Thyroid gland (tissue), 4 donors: ENCODE measurements at regions not wholly inside any gene's neighbourhood (a gene's known extent, or its start where the extent isn't known, plus 50 kb on each side); places are given as distances from the start of the nearest gene placed in this dataset.
"Not testable (repeated sequence)": the region's sequence is repeated elsewhere in the genome, so short reads cannot be mapped to it uniquely, and the experiment has no call there.

Experiments
- DNase-seq, 2 donors: peaks; one replicate each; pipeline ENCODE4 v3.0.0-alpha.2; 2019
- H3K27ac ChIP-seq, 3 donors: fragments of 200-600 bp; sonication (generic); 1 replicate in 2 of 3; 2 replicates in 1 of 3; pipeline ENCODE4 v1.5.1; 2016 to 2019; ENCODE audit warnings: mild to moderate bottlenecking in 1 of 3, moderate library complexity in 1 of 3
- H3K27me3 ChIP-seq: fragments of 200-600 bp; sonication (generic); one replicate; pipeline ENCODE4 v1.5.1; 2019
- H3K36me3 ChIP-seq, 2 donors: fragments of 200-600 bp; sonication (generic); one replicate each; pipeline ENCODE4 v1.5.1; 2016 to 2019
- H3K4me1 ChIP-seq, 2 donors: fragments of 200-600 bp; sonication (generic); one replicate each; pipeline ENCODE4 v1.5.1; 2017 to 2019
- H3K4me3 ChIP-seq, 3 donors: fragments of 200-600 bp; sonication (generic); replicated peaks in 1 of 3; 1 replicate in 2 of 3; 2 replicates in 1 of 3; pipeline ENCODE4 v1.5.1; 2016; ENCODE audit warnings: mild to moderate bottlenecking in 1 of 3
- H3K9me3 ChIP-seq: fragments of 200-600 bp; sonication (generic); one replicate; pipeline ENCODE4 v1.5.1; 2017
- POLR2A ChIP-seq, 2 donors: fragments of 450-650 bp; IDR thresholded peaks; one replicate each; pipeline ENCODE4 v1.6.1; 2017; ENCODE audit warnings: antibody characterized with exemption in 2 of 2, mild to moderate bottlenecking in 2 of 2, moderate library complexity in 1 of 2
- WGBS, 2 donors: methylation state at CpG; one replicate each; pipeline ENCODE4 v1.1.5; 2017; 5-methylcytosine and 5-hydroxymethylcytosine counted together
- intact Hi-C: fragments of 100-400 bp; cut with DNase I; formaldehyde crosslinking; loops from one replicate; pipeline ENCODE4 v1.15.1; 2023
- TF ChIP-seq, protein P1 (sequence below), 6 experiments: fragments of 200-600 bp in 3 of 6; fragments of 450-650 bp in 3 of 6; sonication (generic) in 3 of 6; IDR thresholded peaks; one replicate each; pipeline ENCODE4 v1.5.1; 2016 to 2019; ENCODE audit warnings: antibody characterized with exemption in 6 of 6, mild to moderate bottlenecking in 2 of 6, inconsistent platforms in 1 of 6, moderate library complexity in 1 of 6

DNA sequence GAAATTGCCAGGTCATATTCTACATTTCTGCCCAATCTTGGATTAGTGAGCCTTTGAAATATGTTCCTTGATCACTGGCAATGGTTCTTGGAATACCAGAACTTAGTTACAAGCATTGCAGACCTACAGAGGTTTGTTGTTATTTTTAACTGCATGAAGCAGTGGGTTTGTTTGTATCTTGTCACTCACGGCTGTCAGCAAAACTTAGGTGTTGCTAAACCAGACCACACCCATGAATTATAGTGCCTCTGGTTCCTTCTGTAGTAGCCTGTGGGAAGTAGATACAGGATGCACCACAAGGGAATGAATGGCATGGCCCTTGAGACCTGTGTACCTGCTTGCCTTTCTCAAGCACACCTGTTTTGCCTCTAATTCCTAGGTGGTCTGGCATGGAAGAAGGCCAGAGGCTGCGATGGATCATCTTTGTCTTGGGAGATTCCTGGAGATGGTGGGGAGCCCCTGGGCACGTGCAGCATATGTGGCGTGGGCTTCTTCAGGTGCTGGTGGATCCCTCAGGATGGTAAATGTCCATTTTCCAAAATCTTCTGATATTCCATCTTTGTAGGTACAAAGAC is 138.8 kb downstream of the SNRPN start:
- no peak for DNase-seq
- H3K27me3 ChIP-seq = no peaks in the 10 kb centered on the region
- intact Hi-C loops = no loop called here
- H3K4me1 ChIP-seq = no peaks in the 10 kb centered on the region
- peaks cover 83 to 88% of the 10 kb centered on the region in 2 donors for H3K36me3 ChIP-seq
- no peak overlapping the region for H3K4me3 ChIP-seq
- no peak overlapping the region for H3K27ac ChIP-seq
- no peaks in the 10 kb centered on the region for H3K9me3 ChIP-seq
- 80 to 91% methylated on average over 4 of the region's 4 CpGs for WGBS, 2 donors
- no peak for TF ChIP-seq POLR2A (IDR thresholded peaks at IDR 0.05)
- TF ChIP-seq, protein P1, sequence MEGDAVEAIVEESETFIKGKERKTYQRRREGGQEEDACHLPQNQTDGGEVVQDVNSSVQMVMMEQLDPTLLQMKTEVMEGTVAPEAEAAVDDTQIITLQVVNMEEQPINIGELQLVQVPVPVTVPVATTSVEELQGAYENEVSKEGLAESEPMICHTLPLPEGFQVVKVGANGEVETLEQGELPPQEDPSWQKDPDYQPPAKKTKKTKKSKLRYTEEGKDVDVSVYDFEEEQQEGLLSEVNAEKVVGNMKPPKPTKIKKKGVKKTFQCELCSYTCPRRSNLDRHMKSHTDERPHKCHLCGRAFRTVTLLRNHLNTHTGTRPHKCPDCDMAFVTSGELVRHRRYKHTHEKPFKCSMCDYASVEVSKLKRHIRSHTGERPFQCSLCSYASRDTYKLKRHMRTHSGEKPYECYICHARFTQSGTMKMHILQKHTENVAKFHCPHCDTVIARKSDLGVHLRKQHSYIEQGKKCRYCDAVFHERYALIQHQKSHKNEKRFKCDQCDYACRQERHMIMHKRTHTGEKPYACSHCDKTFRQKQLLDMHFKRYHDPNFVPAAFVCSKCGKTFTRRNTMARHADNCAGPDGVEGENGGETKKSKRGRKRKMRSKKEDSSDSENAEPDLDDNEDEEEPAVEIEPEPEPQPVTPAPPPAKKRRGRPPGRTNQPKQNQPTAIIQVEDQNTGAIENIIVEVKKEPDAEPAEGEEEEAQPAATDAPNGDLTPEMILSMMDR (IDR thresholded peaks at IDR 0.05) = no peak

DNA sequence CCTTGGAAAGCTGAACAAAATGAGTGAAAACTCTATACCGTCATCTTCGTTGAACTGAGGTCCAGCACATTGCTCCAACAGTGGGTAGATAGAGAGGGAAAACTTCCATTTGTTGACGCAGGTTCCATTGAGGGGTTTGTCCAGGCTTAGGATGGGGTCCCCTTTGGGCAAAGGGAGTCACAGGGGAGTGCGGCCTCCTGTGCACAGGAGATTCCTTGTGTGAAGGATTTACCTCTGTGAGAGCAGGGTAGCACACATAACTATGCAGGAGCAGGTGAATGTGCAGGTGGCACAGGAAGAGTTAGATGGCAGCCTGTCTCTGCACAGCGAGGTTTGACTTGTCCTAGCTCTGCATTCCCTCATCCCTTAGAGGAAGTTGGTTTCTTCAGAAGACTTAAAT is 139.3 kb downstream of the SNRPN start:
- TF ChIP-seq, protein P1 (IDR thresholded peaks at IDR 0.05) = no peak
- no peak for TF ChIP-seq POLR2A (IDR thresholded peaks at IDR 0.05)
- H3K4me1 ChIP-seq = no peaks in the 10 kb centered on the region
- no peaks in the 10 kb centered on the region for H3K9me3 ChIP-seq
- DNase-seq = no peak
- no peak overlapping the region for H3K27ac ChIP-seq
- WGBS, 2 donors = 85 to 92% methylated on average over 5 of the region's 5 CpGs
- H3K27me3 ChIP-seq = no peaks in the 10 kb centered on the region
- intact Hi-C loops = no loop called here
- peaks cover 85 to 87% of the 10 kb centered on the region in 2 donors for H3K36me3 ChIP-seq
- H3K4me3 ChIP-seq = no peak overlapping the region

DNA sequence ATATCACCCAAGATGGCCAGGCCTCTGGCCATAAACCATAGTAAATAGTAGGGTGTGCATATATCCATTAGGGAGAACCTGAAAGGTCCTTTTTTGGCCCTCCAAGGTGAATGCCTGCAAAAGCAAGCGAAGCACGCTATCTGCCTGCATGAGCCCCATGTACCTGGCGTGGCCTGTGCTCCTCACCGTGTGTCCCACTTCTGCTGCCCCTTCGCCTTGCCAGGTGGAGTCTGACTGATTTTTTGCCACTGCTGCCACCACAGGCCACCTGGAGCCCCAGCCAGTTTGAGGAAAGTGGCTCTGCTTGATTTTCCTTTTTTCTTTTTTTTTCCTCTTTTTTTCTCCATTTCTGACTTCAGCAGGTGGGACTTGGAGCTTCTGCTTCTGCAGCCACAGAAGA is 139.7 kb downstream of the SNRPN start:
- WGBS, 2 donors = 91 to 92% methylated on average over 5 of the region's 5 CpGs
- Histone ChIP-seq H3K4me1 (no peaks in the 10 kb centered on the region), H3K27ac (no peak overlapping the region), H3K27me3 (no peaks in the 10 kb centered on the region), H3K36me3 (peaks cover 86 to 88% of the 10 kb centered on the region in 2 donors), H3K9me3 (no peaks in the 10 kb centered on the region), H3K4me3 (no peak overlapping the region)
- TF ChIP-seq, protein P1 (IDR thresholded peaks at IDR 0.05) = no peak
- no peak for TF ChIP-seq POLR2A (IDR thresholded peaks at IDR 0.05)
- DNase-seq = no peak
- intact Hi-C loops = no loop called here

DNA sequence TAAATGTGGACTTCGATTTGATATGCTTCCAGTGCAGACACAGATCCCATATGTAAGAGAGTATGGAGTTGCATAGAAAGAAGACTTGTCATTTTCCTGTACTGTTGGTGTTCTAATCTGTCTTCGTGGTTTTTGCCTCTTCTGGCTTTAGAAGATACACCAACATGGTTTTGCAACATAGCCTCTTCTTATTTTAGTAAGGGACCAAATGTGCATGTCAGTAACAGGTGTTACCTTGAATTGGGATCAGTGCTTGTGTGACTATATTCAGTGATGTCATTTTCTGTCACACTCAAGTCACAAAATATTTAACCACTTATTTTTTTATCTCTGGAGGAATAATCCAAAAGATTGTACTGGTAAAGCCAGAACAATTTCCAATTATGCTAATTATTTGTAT is 140.4 kb downstream of the SNRPN start:
- no peak for DNase-seq
- Histone ChIP-seq H3K4me3 (no peak overlapping the region), H3K27ac (no peak overlapping the region), H3K9me3 (no peaks in the 10 kb centered on the region), H3K27me3 (no peaks in the 10 kb centered on the region), H3K36me3 (peaks cover 86 to 88% of the 10 kb centered on the region in 2 donors), H3K4me1 (no peaks in the 10 kb centered on the region)
- intact Hi-C loops = no loop called here
- no peak for TF ChIP-seq POLR2A (IDR thresholded peaks at IDR 0.05)
- TF ChIP-seq, protein P1 (IDR thresholded peaks at IDR 0.05) = no peak
- 55 to 56% methylated on average over 2 of the region's 2 CpGs for WGBS, 2 donors

DNA sequence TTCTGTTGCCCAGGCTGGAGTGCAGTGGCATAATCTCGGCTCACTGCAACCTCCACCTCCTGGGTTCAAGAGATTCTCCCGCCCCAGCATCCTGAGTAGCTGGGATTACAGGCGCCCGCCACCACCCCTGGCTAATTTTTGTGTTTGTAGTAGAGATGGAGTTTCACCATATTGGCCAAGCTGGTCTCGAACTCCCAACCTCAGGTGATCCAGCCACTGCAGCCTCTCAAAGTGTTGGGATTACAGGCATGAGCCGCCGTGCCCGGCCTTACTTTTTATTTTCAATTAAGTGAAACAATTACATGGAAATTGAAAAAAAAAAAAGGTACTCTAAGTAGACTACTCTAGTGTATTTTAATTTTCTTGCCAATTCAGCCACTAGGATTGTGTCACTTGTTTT is 145.2 kb downstream of the SNRPN start:
- H3K27me3 ChIP-seq, H3K4me1 ChIP-seq, intact Hi-C loops, DNase-seq, H3K9me3 ChIP-seq, H3K27ac ChIP-seq, H3K4me3 ChIP-seq: not testable (repeated sequence)
- 89 to 90% methylated on average over 8 of the region's 8 CpGs for WGBS, 2 donors
- H3K36me3 ChIP-seq = peaks cover 59 to 75% of the 10 kb centered on the region in 2 donors

DNA sequence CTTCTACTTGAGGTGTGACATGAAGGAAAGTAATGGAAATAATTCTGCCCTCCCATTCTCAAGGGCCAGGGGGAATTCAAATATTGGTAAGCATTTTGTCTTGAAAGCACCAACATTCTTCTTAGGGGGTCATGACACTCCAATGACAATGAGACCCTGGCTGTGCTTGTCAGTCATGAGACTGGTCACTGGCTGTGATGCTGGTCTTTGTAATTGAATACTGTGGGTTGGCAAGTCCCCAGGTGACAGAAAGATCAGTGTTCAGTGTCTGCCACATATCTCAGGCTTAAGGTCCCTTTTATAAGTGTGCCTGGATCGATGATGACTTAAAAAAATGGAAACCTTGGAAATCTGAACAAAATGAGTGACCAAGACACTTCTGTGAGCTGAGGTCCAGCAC is 151.4 kb downstream of the SNRPN start:
- H3K4me3 ChIP-seq = no peak overlapping the region
- intact Hi-C loops = no loop called here
- WGBS, 2 donors = 47 to 75% methylated on average over 1 of the region's 1 CpG
- H3K27ac ChIP-seq = no peak overlapping the region
- no peaks in the 10 kb centered on the region for H3K27me3 ChIP-seq
- no peaks in the 10 kb centered on the region for H3K4me1 ChIP-seq
- DNase-seq = no peak
- TF ChIP-seq, protein P1 (IDR thresholded peaks at IDR 0.05) = no peak
- TF ChIP-seq POLR2A (IDR thresholded peaks at IDR 0.05) = no peak
- H3K36me3 ChIP-seq = peaks cover 75 to 76% of the 10 kb centered on the region in 2 donors
- no peaks in the 10 kb centered on the region for H3K9me3 ChIP-seq
